GM23338 (cell line): ENCODE measurements at regions not wholly inside any gene's neighbourhood (a gene's known extent, or its start where the extent isn't known, plus 50 kb on each side); places are given as distances from the start of the nearest gene placed in this dataset.
"Not testable (repeated sequence)": the region's sequence is repeated elsewhere in the genome, so short reads cannot be mapped to it uniquely, and the experiment has no call there.

Experiments
- ATAC-seq: fragments of 200-7000 bp; cut with Tn5 transposase; 3 replicates; pipeline ENCODE4 v1.9.1; 2020
- DNase-seq: peaks from one replicate; pipeline ENCODE4 v3.0.0-alpha.2; 2015; ENCODE audit warnings: low spot score
- H2AFZ ChIP-seq: fragments of 200-600 bp; sonication (generic); 2 replicates; pipeline ENCODE4 v1.8.0; 2016; ENCODE audit warnings: antibody characterized with exemption, mild to moderate bottlenecking, moderate library complexity
- H3F3A ChIP-seq: fragments of 200-600 bp; sonication (generic); replicated peaks from 2 replicates; pipeline ENCODE4 v1.8.0; 2017; ENCODE audit warnings: antibody characterized with exemption, mixed run types, low read depth
- H3K27ac ChIP-seq: fragments of 200-600 bp; sonication (generic); 2 replicates; pipeline ENCODE4 v1.6.1; 2016; ENCODE audit warnings: low read depth
- H3K27me3 ChIP-seq: fragments of 200-600 bp; sonication (generic); 2 replicates; pipeline ENCODE4 v1.8.0; 2016; ENCODE audit warnings: mild to moderate bottlenecking, mixed run types, moderate library complexity; ENCODE audit not compliant: insufficient read depth
- H3K36me3 ChIP-seq: fragments of 200-600 bp; sonication (generic); 2 replicates; pipeline ENCODE4 v1.8.0; 2016; ENCODE audit warnings: mild to moderate bottlenecking; ENCODE audit not compliant: insufficient read depth
- H3K4me1 ChIP-seq: fragments of 200-600 bp; sonication (generic); 2 replicates; pipeline ENCODE4 v1.8.0; 2016; ENCODE audit warnings: mild to moderate bottlenecking, moderate library complexity; ENCODE audit not compliant: insufficient read depth
- H3K4me2 ChIP-seq: fragments of 200-600 bp; sonication (generic); 2 replicates; pipeline ENCODE4 v1.7.1; 2017; ENCODE audit warnings: mixed run types
- H3K4me3 ChIP-seq: fragments of 200-600 bp; sonication (generic); 2 replicates; pipeline ENCODE4 v1.6.1; 2016; ENCODE audit warnings: mixed run types
- H3K79me2 ChIP-seq: fragments of 200-600 bp; sonication (generic); replicated peaks from 2 replicates; pipeline ENCODE4 v1.8.0; 2017; ENCODE audit warnings: mild to moderate bottlenecking; ENCODE audit not compliant: insufficient read depth
- H3K9me2 ChIP-seq: fragments of 200-600 bp; sonication (generic); 2 replicates; pipeline ENCODE4 v1.8.0; 2017; ENCODE audit not compliant: insufficient read depth
- H4K20me1 ChIP-seq: fragments of 200-600 bp; sonication (generic); replicated peaks from 2 replicates; pipeline ENCODE4 v1.8.0; 2017; ENCODE audit warnings: mild to moderate bottlenecking; ENCODE audit not compliant: insufficient read depth
- H3K27ac Mint-ChIP-seq: 2 replicates; pipeline ENCODE4 v1.8.0; 2020; ENCODE audit warnings: inconsistent platforms, mild to moderate bottlenecking, moderate library complexity, mixed read lengths
- H3K27me3 Mint-ChIP-seq: 3 replicates; pipeline ENCODE4 v1.8.0; 2022; ENCODE audit warnings: low read depth, mild to moderate bottlenecking, moderate library complexity, mixed read lengths, inconsistent platforms; ENCODE audit not compliant: insufficient read depth, poor library complexity
- H3K36me3 Mint-ChIP-seq: 3 replicates; pipeline ENCODE4 v1.8.0; 2021; ENCODE audit warnings: low read depth, mild to moderate bottlenecking, inconsistent platforms, moderate library complexity, mixed read lengths
- H3K4me1 Mint-ChIP-seq: 3 replicates; pipeline ENCODE4 v1.8.0; 2020; ENCODE audit warnings: mild to moderate bottlenecking, inconsistent platforms, mixed read lengths
- H3K4me3 Mint-ChIP-seq: 3 replicates; pipeline ENCODE4 v1.8.0; 2021; ENCODE audit warnings: moderate library complexity, mild to moderate bottlenecking, inconsistent platforms, mixed read lengths
- H3K9me3 Mint-ChIP-seq: 3 replicates; pipeline ENCODE4 v1.8.0; 2020; ENCODE audit warnings: moderate library complexity, mild to moderate bottlenecking, inconsistent platforms, mixed read lengths
- CTCF ChIP-seq, 2 experiments: fragments of 200-600 bp in 1 of 2; sonication (generic) in 1 of 2; conservative IDR thresholded peaks; 2 replicates each; pipeline versions ENCODE4 v1.5.1 to v1.6.1; 2016 to 2017; ENCODE audit warnings: antibody characterized with exemption in 2 of 2, low read depth in 2 of 2, mild to moderate bottlenecking in 2 of 2, moderate library complexity in 1 of 2
- ETS1 ChIP-seq: IDR thresholded peaks from 2 replicates; pipeline ENCODE4 v1.6.1; 2016; ENCODE audit warnings: antibody characterized with exemption
- JUNB ChIP-seq: IDR thresholded peaks from one replicate; pipeline ENCODE4 v1.6.1; 2016; ENCODE audit warnings: antibody characterized with exemption; ENCODE audit not compliant: unreplicated experiment
- ZNF114 ChIP-seq: fragments of 250-450 bp; sonication (Bioruptor Pico); IDR thresholded peaks from 2 replicates; pipeline ENCODE4 v1.5.0; 2020; ENCODE audit warnings: mild to moderate bottlenecking, moderate library complexity
- ZNF331 ChIP-seq: fragments of 250-450 bp; sonication (Bioruptor Pico); IDR thresholded peaks from 2 replicates; pipeline ENCODE4 v1.5.0; 2020; ENCODE audit warnings: low read depth, mild to moderate bottlenecking, moderate library complexity

GRCh38 chr3:5944061-5944460 is 756.6 kb downstream of the EDEM1 start:
- not testable (repeated sequence) for DNase-seq, H3K27ac Mint-ChIP-seq, H3K27me3 ChIP-seq, ATAC-seq, H3K27me3 Mint-ChIP-seq, H3K4me2 ChIP-seq, H3K9me2 ChIP-seq, H2AFZ ChIP-seq, H3K4me1 ChIP-seq, H3K4me3 ChIP-seq, H3F3A ChIP-seq, H3K4me3 Mint-ChIP-seq, H3K79me2 ChIP-seq, H3K4me1 Mint-ChIP-seq, H3K27ac ChIP-seq, H4K20me1 ChIP-seq, H3K36me3 ChIP-seq
- peaks cover 12% of the 10 kb centered on the region; the same call in 1 of the 3 replicates for H3K36me3 Mint-ChIP-seq
- H3K9me3 Mint-ChIP-seq: peaks cover 74% of the 10 kb centered on the region

GRCh38 chr3:5948084-5948483 is 760.6 kb downstream of the EDEM1 start:
- no peaks in the 10 kb centered on the region for H3K79me2 ChIP-seq
- Mint-ChIP-seq H3K27ac (no peak overlapping the region), H3K27me3 (peaks cover 2% of the 10 kb centered on the region), H3K4me3 (no peak overlapping the region), H3K4me1 (no peaks in the 10 kb centered on the region), H3K9me3 (peaks cover 75% of the 10 kb centered on the region), H3K36me3 (0 out of 3 replicates have a peak, but pooled peaks cover under 1% of the 10 kb centered on the region)
- no peak overlapping the region for H3K4me3 ChIP-seq
- no peaks in the 10 kb centered on the region for H3K27me3 ChIP-seq
- H3K36me3 ChIP-seq: peaks cover 6% of the 10 kb centered on the region
- H3K4me2 ChIP-seq: no peak overlapping the region
- no peaks in the 10 kb centered on the region for H3F3A ChIP-seq
- H2AFZ ChIP-seq: no peak overlapping the region
- no peaks in the 10 kb centered on the region for H3K4me1 ChIP-seq
- TF ChIP-seq JUNB (no peak), CTCF (conservative IDR thresholded peaks at IDR 0.05; ENCODE audit: low read depth in 2 of 2) (no peak), ETS1 (no peak), ZNF114 (CRISPR knock-in tag) (no peak)
- H3K9me2 ChIP-seq: no peaks in the 10 kb centered on the region
- DNase-seq: no peak
- H3K27ac ChIP-seq: no peak overlapping the region
- no peaks in the 10 kb centered on the region for H4K20me1 ChIP-seq
- no peak for ATAC-seq

GRCh38 chr3:5951026-5951425 is 763.5 kb downstream of the EDEM1 start:
- no peaks in the 10 kb centered on the region for H3K4me1 ChIP-seq
- peaks cover 6% of the 10 kb centered on the region for H3K36me3 ChIP-seq
- DNase-seq: no peak
- H3K27me3 Mint-ChIP-seq: peaks cover 2% of the 10 kb centered on the region
- H3K9me2 ChIP-seq: no peaks in the 10 kb centered on the region
- H3K27me3 ChIP-seq: no peaks in the 10 kb centered on the region
- H3K4me2 ChIP-seq: no peak overlapping the region
- no peak overlapping the region for H2AFZ ChIP-seq
- no peak for ATAC-seq
- H3K36me3 Mint-ChIP-seq: no peaks in the 10 kb centered on the region; the same call in 2 of the 3 replicates
- no peak overlapping the region; the same call in 1 of the 2 replicates for H3K4me3 ChIP-seq
- no peaks in the 10 kb centered on the region for H4K20me1 ChIP-seq
- H3K9me3 Mint-ChIP-seq: peaks cover 81% of the 10 kb centered on the region
- no peak overlapping the region for H3K27ac ChIP-seq
- TF ChIP-seq ZNF331 (CRISPR knock-in tag): no peak
- no peak overlapping the region for H3K4me3 Mint-ChIP-seq
- H3K27ac Mint-ChIP-seq: no peak overlapping the region
- no peaks in the 10 kb centered on the region for H3K4me1 Mint-ChIP-seq
- H3K79me2 ChIP-seq: no peaks in the 10 kb centered on the region
- H3F3A ChIP-seq: no peaks in the 10 kb centered on the region
